ENCODE measurements at regions not wholly inside any gene's neighbourhood (a gene's known extent, or its start where the extent isn't known, plus 50 kb on each side); places are given as distances from the start of the nearest gene placed in this dataset.

DNA sequence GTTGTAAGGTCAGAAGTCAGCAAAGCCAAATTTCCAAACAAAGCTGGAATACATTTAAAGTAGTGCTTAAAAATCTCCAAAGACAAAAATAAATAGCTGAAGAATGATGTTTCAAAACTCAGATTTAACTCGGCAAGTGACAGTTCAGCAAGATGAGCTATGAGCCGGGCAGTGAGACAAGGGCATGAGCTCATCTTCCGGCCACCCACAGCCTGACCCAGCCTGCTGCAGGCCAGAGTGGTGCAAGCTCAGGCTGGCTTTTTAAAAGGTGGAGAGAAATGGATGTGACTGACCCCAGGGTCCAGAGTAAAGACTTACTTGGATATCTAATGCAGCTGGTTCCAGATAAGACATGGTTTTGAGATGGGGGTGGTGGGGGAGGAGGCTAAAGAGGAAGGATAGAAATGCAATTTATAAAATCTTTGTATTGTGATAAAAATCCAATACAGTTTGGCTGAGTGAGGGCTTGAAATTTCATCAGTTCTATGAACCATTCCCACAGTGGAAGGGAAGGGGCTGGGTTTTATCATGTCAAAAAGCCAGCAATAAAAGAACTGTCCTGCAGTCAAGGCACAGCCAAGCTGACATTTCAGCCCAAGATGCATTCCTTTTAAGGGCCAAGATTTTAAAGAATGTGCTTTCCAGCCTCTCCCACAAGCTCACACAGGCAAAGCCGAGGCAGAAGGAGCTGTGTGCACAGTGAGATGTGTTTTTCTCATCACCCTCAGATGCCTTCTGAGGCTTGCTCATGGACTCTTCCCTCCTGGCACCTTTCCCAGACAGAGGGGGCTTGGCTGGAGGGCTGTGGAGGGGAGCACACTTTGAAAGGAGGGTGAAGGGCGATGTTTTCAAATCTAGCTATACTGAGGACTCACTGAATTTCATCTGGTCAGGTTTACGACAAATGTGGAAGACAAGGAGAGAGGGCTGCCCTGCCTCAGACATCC, 97.9 kb upstream of the KLHL29 start:
- Histone ChIP-seq H3K27ac (no peak overlapping the region), H3K9me3 (no peaks in the 10 kb centered on the region), H3K36me3 (no peaks in the 10 kb centered on the region), H3K4me1 (no peaks in the 10 kb centered on the region), H3K27me3 (no peaks in the 10 kb centered on the region), H3K4me3 (no peak overlapping the region)
- ATAC-seq (peak in 3 of 4 donors; percentile 55 to 74 (median 61)), DNase-seq (no peak), FAIRE-seq (no peak)
- intact Hi-C loops (cut with DNase I) = no loop called here
- 63 to 76% methylated on average over 6 of the region's 6 CpGs for WGBS, 2 donors
- TF ChIP-seq, protein P1, sequence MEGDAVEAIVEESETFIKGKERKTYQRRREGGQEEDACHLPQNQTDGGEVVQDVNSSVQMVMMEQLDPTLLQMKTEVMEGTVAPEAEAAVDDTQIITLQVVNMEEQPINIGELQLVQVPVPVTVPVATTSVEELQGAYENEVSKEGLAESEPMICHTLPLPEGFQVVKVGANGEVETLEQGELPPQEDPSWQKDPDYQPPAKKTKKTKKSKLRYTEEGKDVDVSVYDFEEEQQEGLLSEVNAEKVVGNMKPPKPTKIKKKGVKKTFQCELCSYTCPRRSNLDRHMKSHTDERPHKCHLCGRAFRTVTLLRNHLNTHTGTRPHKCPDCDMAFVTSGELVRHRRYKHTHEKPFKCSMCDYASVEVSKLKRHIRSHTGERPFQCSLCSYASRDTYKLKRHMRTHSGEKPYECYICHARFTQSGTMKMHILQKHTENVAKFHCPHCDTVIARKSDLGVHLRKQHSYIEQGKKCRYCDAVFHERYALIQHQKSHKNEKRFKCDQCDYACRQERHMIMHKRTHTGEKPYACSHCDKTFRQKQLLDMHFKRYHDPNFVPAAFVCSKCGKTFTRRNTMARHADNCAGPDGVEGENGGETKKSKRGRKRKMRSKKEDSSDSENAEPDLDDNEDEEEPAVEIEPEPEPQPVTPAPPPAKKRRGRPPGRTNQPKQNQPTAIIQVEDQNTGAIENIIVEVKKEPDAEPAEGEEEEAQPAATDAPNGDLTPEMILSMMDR (IDR thresholded peaks at IDR 0.05) = no peak

DNA sequence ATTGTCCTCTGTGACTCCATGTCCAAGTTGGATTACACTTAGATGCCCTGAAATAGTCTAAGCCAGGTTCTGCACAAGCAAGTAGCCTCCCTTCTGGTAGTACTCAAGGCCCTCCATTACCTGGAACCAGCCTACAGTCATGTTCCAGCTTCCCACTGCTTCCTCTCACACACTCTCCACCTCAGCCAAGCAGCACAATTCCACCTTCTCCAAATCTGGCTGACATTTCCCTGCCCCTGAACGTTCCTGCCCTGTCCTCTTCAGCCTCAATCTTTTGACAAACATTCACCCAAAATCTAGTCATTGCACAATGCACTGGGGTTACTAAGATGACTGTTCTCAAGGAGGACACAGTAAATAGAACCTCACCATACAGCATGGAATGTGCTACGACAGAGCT, 95.3 kb upstream of the KLHL29 start:
- WGBS, 2 donors = 45 to 52% methylated on average over 2 of the region's 2 CpGs
- Histone ChIP-seq H3K9me3 (no peaks in the 10 kb centered on the region), H3K4me3 (no peak overlapping the region), H3K27me3 (no peaks in the 10 kb centered on the region), H3K36me3 (no peaks in the 10 kb centered on the region), H3K27ac (no peak overlapping the region), H3K4me1 (no peaks in the 10 kb centered on the region)
- DNase-seq (no peak), ATAC-seq (no peak), FAIRE-seq (no peak)
- TF ChIP-seq, protein P1 (IDR thresholded peaks at IDR 0.05) = no peak
- intact Hi-C loops (cut with DNase I) = no loop called here

DNA sequence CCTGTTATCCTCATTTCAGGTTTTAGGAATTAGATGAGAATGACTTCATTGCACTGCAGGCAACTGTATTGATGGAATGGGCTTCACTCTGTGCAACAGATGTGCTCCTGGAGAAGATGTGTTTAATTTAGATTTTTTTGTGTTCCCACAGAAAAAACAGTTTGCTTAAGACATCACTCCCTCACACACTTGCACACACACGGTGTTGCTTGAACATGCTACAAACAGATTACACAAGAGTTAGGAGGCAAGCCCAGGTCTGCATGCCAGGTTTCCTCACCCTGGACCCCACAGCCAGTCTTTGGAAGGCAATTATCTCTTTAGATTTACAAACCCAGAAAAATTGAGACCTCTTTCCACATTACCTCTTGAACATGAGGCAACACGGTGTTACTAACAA, 93.7 kb upstream of the KLHL29 start:
- WGBS, 2 donors = 39 to 53% methylated on average over 2 of the region's 2 CpGs
- Histone ChIP-seq H3K36me3 (no peaks in the 10 kb centered on the region), H3K9me3 (no peaks in the 10 kb centered on the region), H3K27me3 (no peaks in the 10 kb centered on the region), H3K27ac (no peak overlapping the region), H3K4me3 (no peak overlapping the region), H3K4me1 (no peaks in the 10 kb centered on the region)
- no peak for FAIRE-seq
- ATAC-seq = no peak
- intact Hi-C loops (cut with DNase I) = no loop called here
- no peak for DNase-seq
- TF ChIP-seq, protein P1 (IDR thresholded peaks at IDR 0.05) = no peak

DNA sequence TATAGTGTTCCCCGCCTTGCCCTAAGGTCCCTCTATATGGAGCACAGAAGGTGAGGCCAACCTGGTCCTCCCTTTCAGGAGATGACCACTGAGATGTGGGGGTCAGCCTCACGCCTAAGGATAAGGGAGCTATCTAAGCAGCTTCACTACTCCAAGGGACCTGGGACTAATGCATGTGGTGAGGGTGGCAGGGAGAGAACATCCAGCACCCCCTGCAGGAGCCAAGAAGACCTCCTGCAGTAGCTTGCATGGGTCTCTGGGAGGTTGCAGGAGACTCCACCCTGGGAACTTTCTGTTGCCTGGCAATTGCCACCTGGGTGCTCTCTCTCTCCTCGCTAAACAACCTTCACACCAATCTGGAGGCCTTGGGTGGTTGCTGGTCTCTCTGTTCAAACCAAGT, 93.0 kb upstream of the KLHL29 start:
- Histone ChIP-seq H3K27ac (no peak overlapping the region), H3K9me3 (no peaks in the 10 kb centered on the region), H3K36me3 (no peaks in the 10 kb centered on the region), H3K27me3 (no peaks in the 10 kb centered on the region), H3K4me3 (no peak overlapping the region), H3K4me1 (no peaks in the 10 kb centered on the region)
- ATAC-seq (no peak), FAIRE-seq (no peak), DNase-seq (no peak)
- intact Hi-C loops (cut with DNase I) = no loop called here
- WGBS, 2 donors = 70 to 77% methylated on average over 3 of the region's 3 CpGs
- TF ChIP-seq, protein P1 (IDR thresholded peaks at IDR 0.05) = no peak

DNA sequence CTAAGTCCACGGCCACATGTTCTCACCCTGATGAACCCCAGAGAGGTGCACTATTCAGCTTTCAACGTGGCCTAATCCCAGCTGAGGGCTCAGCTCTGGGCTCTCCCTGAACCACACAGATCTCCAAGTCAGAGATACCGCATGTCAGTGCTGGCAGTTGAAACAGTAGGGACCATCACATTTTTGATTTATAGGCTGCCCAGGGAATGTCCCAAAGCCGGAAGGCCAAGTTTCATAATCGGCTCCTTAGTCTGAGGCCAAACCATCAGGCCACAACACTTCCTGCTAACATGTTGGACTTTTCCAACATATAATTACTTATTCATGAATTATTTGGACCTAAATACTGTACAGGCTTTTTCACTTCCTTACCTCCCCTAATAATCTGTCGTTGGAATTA, 91.9 kb upstream of the KLHL29 start:
- no peaks in the 10 kb centered on the region for H3K9me3 ChIP-seq
- DNase-seq = peak in 3 of 6 donors; percentile 5 to 20 (median 12)
- peak in 3 of 4 donors; percentile 50 to 75 (median 64) for ATAC-seq

More for the DNA sequence above, 91.9 kb upstream of the KLHL29 start:
- Histone ChIP-seq H3K27me3 (no peaks in the 10 kb centered on the region), H3K4me1 (no peaks in the 10 kb centered on the region), H3K36me3 (no peaks in the 10 kb centered on the region), H3K27ac (no peak overlapping the region), H3K4me3 (no peak overlapping the region)
- intact Hi-C loops (cut with DNase I) = no loop called here
- WGBS, 2 donors = 44 to 51% methylated on average over 6 of the region's 6 CpGs
- TF ChIP-seq, protein P1 (IDR thresholded peaks at IDR 0.05) = no peak
- FAIRE-seq = no peak

All from pancreas (tissue), 10 donors.